ENCODE measurements at regions not wholly inside any gene's neighbourhood (a gene's known extent, or its start where the extent isn't known, plus 50 kb on each side); places are given as distances from the start of the nearest gene placed in this dataset.
"Not testable (repeated sequence)": the region's sequence is repeated elsewhere in the genome, so short reads cannot be mapped to it uniquely, and the experiment has no call there.

- H3K36me3 ChIP-seq (replicated peaks; ENCODE audit: control insufficient read depth, insufficient read depth, low read length): no peaks in the 10 kb centered on the region
- no peak for DNase-seq
- H3K27me3 ChIP-seq (ENCODE audit: control insufficient read depth, insufficient read depth, low read length): no peaks in the 10 kb centered on the region
- no peak overlapping the region for H3K4me3 ChIP-seq (ENCODE audit: insufficient read depth, low read depth, low read length)
These were observed 543.3 kb upstream of the UBE2E2 start for GRCh38 chr3:22659651-22660475.

GRCh38 chr3:22660606-22661005, 542.5 kb upstream of the UBE2E2 start:
- no peak for DNase-seq
- no peaks in the 10 kb centered on the region for H3K27me3 ChIP-seq (ENCODE audit: control insufficient read depth, insufficient read depth, low read length)
- no peak overlapping the region for H3K4me3 ChIP-seq (ENCODE audit: insufficient read depth, low read depth, low read length)
- H3K36me3 ChIP-seq (replicated peaks; ENCODE audit: control insufficient read depth, insufficient read depth, low read length): no peaks in the 10 kb centered on the region

- Histone ChIP-seq H3K4me3 (ENCODE audit: insufficient read depth, low read depth, low read length) (no peak overlapping the region), H3K36me3 (replicated peaks; ENCODE audit: control insufficient read depth, insufficient read depth, low read length) (no peaks in the 10 kb centered on the region), H3K27me3 (ENCODE audit: control insufficient read depth, insufficient read depth, low read length) (no peaks in the 10 kb centered on the region)
- DNase-seq: no peak
These were observed 541.9 kb upstream of the UBE2E2 start for GRCh38 chr3:22661121-22661700.

GRCh38 chr3:22665528-22665927, 537.6 kb upstream of the UBE2E2 start:
- Histone ChIP-seq H3K4me3 (ENCODE audit: insufficient read depth, low read depth, low read length) (no peak overlapping the region), H3K27me3 (ENCODE audit: control insufficient read depth, insufficient read depth, low read length) (no peaks in the 10 kb centered on the region), H3K36me3 (replicated peaks; ENCODE audit: control insufficient read depth, insufficient read depth, low read length) (no peaks in the 10 kb centered on the region)
- no peak for DNase-seq

GRCh38 chr3:22666736-22667135, 536.4 kb upstream of the UBE2E2 start:
- no peaks in the 10 kb centered on the region for H3K27me3 ChIP-seq (ENCODE audit: control insufficient read depth, insufficient read depth, low read length)
- H3K4me3 ChIP-seq (ENCODE audit: insufficient read depth, low read depth, low read length): no peak overlapping the region
- DNase-seq: no peak
- H3K36me3 ChIP-seq (replicated peaks; ENCODE audit: control insufficient read depth, insufficient read depth, low read length): no peaks in the 10 kb centered on the region

- Histone ChIP-seq H3K4me3 (ENCODE audit: insufficient read depth, low read depth, low read length) (no peak overlapping the region), H3K36me3 (replicated peaks; ENCODE audit: control insufficient read depth, insufficient read depth, low read length) (no peaks in the 10 kb centered on the region), H3K27me3 (ENCODE audit: control insufficient read depth, insufficient read depth, low read length) (no peaks in the 10 kb centered on the region)
- DNase-seq: no peak
These were observed 531.3 kb upstream of the UBE2E2 start for GRCh38 chr3:22671848-22672247.

GRCh38 chr3:22684739-22685138, 518.4 kb upstream of the UBE2E2 start:
- DNase-seq: no peak
- no peak overlapping the region for H3K4me3 ChIP-seq (ENCODE audit: insufficient read depth, low read depth, low read length)
- H3K27me3 ChIP-seq (ENCODE audit: control insufficient read depth, insufficient read depth, low read length): no peaks in the 10 kb centered on the region
- no peaks in the 10 kb centered on the region for H3K36me3 ChIP-seq (replicated peaks; ENCODE audit: control insufficient read depth, insufficient read depth, low read length)

- peak; percentile 4 for DNase-seq
- H3K4me3 ChIP-seq (ENCODE audit: insufficient read depth, low read depth, low read length): no peak overlapping the region
- H3K36me3 ChIP-seq (replicated peaks; ENCODE audit: control insufficient read depth, insufficient read depth, low read length): no peaks in the 10 kb centered on the region
- H3K27me3 ChIP-seq (ENCODE audit: control insufficient read depth, insufficient read depth, low read length): no peaks in the 10 kb centered on the region
These were observed 517.5 kb upstream of the UBE2E2 start for GRCh38 chr3:22685597-22685996.

- Histone ChIP-seq H3K27me3 (ENCODE audit: control insufficient read depth, insufficient read depth, low read length) (no peaks in the 10 kb centered on the region), H3K36me3 (replicated peaks; ENCODE audit: control insufficient read depth, insufficient read depth, low read length) (no peaks in the 10 kb centered on the region), H3K4me3 (ENCODE audit: insufficient read depth, low read depth, low read length) (no peak overlapping the region)
- peak; percentile 26 for DNase-seq
These were observed 511.7 kb upstream of the UBE2E2 start for GRCh38 chr3:22691407-22691806.

- DNase-seq: no peak
These were observed 511.1 kb upstream of the UBE2E2 start for GRCh38 chr3:22691856-22692628.

GRCh38 chr3:22700876-22701275, 502.3 kb upstream of the UBE2E2 start:
- H3K27me3 ChIP-seq (ENCODE audit: control insufficient read depth, insufficient read depth, low read length): no peaks in the 10 kb centered on the region
- DNase-seq: no peak
- H3K36me3 ChIP-seq (replicated peaks; ENCODE audit: control insufficient read depth, insufficient read depth, low read length): no peaks in the 10 kb centered on the region
- H3K4me3 ChIP-seq (ENCODE audit: insufficient read depth, low read depth, low read length): no peak overlapping the region

More at GRCh38 chr3:22691856-22692628, 511.1 kb upstream of the UBE2E2 start:
- no peaks in the 10 kb centered on the region for H3K27me3 ChIP-seq (ENCODE audit: control insufficient read depth, insufficient read depth, low read length)
- no peaks in the 10 kb centered on the region for H3K36me3 ChIP-seq (replicated peaks; ENCODE audit: control insufficient read depth, insufficient read depth, low read length)
- H3K4me3 ChIP-seq (ENCODE audit: insufficient read depth, low read depth, low read length): no peak overlapping the region

- DNase-seq: no peak
- Histone ChIP-seq H3K4me3 (ENCODE audit: insufficient read depth, low read depth, low read length) (no peak overlapping the region), H3K36me3 (replicated peaks; ENCODE audit: control insufficient read depth, insufficient read depth, low read length) (no peaks in the 10 kb centered on the region; the same call in 1 of the 2 replicates), H3K27me3 (ENCODE audit: control insufficient read depth, insufficient read depth, low read length) (no peaks in the 10 kb centered on the region; the same call in 1 of the 2 replicates)
These were observed 499.0 kb upstream of the UBE2E2 start for GRCh38 chr3:22704166-22704565.

GRCh38 chr3:22704571-22705354, 498.4 kb upstream of the UBE2E2 start:
- peak; percentile 8 for DNase-seq
- Histone ChIP-seq H3K27me3 (ENCODE audit: control insufficient read depth, insufficient read depth, low read length) (no peaks in the 10 kb centered on the region; the same call in 1 of the 2 replicates), H3K4me3 (ENCODE audit: insufficient read depth, low read depth, low read length) (no peak overlapping the region), H3K36me3 (replicated peaks; ENCODE audit: control insufficient read depth, insufficient read depth, low read length) (no peaks in the 10 kb centered on the region; the same call in 1 of the 2 replicates)

- not testable (repeated sequence) for H3K27me3 ChIP-seq (ENCODE audit: control insufficient read depth, insufficient read depth, low read length); H3K36me3 ChIP-seq (replicated peaks; ENCODE audit: control insufficient read depth, insufficient read depth, low read length); H3K4me3 ChIP-seq (ENCODE audit: insufficient read depth, low read depth, low read length); DNase-seq
These were observed 496.2 kb upstream of the UBE2E2 start for GRCh38 chr3:22706922-22707321.

All from H7 (cell line).